ENCODE measurements at regions not wholly inside any gene's neighbourhood (a gene's known extent, or its start where the extent isn't known, plus 50 kb on each side); places are given as distances from the start of the nearest gene placed in this dataset.

DNA sequence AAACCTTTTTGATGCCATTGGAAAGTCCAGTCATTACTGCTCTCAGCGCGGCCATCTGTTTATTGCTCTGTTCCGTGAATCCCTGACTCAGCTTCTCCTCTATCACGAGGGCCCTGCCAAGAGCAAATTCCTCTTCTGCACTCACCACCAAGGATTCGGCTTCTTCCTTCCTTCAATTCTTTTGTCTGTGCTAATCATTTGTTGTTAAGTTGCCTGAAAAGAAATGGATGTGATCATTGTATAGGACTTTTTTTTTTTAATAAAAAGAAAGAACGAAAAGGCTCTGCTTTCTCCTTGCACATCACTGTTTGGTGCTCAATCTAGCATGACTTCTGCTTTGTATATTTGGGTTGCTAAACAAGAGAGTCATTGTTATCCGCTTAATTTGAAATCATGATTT lies 128.7 kb upstream of the PIK3R1 start:
- peaks cover 29% of the 10 kb centered on the region for H3K9me3 Mint-ChIP-seq
- H3K36me3 Mint-ChIP-seq = peaks cover 9% of the 10 kb centered on the region
- H3K27ac Mint-ChIP-seq = no peak overlapping the region
- DNase-seq (ENCODE audit: low spot score) (no peak), ATAC-seq (no peak)
- CTCF ChIA-PET = no interaction called here
- no peaks in the 10 kb centered on the region for H3K4me1 Mint-ChIP-seq
- no peaks in the 10 kb centered on the region for H3K27me3 Mint-ChIP-seq (ENCODE audit: low read depth)
- POLR2A ChIA-PET = no interaction called here
- TF ChIP-seq ZNF416 (CRISPR knock-in tag; IDR thresholded peaks at IDR 0.05) = no peak
- TF ChIP-seq ESRRA (CRISPR knock-in tag; IDR thresholded peaks at IDR 0.05; ENCODE audit: borderline replicate concordance) = no peak
- TF ChIP-seq ZNF671 (CRISPR knock-in tag; IDR thresholded peaks at IDR 0.05) = no peak
- TF ChIP-seq, protein P1, sequence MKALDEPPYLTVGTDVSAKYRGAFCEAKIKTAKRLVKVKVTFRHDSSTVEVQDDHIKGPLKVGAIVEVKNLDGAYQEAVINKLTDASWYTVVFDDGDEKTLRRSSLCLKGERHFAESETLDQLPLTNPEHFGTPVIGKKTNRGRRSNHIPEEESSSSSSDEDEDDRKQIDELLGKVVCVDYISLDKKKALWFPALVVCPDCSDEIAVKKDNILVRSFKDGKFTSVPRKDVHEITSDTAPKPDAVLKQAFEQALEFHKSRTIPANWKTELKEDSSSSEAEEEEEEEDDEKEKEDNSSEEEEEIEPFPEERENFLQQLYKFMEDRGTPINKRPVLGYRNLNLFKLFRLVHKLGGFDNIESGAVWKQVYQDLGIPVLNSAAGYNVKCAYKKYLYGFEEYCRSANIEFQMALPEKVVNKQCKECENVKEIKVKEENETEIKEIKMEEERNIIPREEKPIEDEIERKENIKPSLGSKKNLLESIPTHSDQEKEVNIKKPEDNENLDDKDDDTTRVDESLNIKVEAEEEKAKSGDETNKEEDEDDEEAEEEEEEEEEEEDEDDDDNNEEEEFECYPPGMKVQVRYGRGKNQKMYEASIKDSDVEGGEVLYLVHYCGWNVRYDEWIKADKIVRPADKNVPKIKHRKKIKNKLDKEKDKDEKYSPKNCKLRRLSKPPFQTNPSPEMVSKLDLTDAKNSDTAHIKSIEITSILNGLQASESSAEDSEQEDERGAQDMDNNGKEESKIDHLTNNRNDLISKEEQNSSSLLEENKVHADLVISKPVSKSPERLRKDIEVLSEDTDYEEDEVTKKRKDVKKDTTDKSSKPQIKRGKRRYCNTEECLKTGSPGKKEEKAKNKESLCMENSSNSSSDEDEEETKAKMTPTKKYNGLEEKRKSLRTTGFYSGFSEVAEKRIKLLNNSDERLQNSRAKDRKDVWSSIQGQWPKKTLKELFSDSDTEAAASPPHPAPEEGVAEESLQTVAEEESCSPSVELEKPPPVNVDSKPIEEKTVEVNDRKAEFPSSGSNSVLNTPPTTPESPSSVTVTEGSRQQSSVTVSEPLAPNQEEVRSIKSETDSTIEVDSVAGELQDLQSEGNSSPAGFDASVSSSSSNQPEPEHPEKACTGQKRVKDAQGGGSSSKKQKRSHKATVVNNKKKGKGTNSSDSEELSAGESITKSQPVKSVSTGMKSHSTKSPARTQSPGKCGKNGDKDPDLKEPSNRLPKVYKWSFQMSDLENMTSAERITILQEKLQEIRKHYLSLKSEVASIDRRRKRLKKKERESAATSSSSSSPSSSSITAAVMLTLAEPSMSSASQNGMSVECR (CRISPR knock-in tag; IDR thresholded peaks at IDR 0.05; ENCODE audit: borderline replicate concordance) = no peak
- no peak for TF ChIP-seq NR1H2 (CRISPR knock-in tag; IDR thresholded peaks at IDR 0.05)
- no peak overlapping the region for H3K4me3 Mint-ChIP-seq

DNA sequence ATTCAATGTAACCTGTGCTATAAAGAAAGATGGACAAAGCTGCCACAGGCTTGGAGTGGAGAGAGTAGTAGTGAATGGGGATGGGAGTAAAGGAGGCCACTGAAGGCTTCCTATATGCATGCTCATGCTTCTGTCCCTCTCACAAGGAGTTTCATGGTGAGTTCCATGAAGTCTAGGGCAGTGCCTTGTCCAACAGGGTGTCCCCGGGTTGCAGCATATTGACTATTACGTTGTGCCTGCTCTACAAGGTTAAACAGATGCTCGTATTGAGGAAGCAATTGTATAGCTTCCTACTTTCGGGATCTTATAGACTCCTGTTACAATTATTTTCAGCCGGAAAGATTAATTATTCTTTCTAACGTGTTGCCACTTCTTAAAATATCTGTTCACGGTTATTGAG lies 129.1 kb upstream of the PIK3R1 start:
- Mint-ChIP-seq H3K27me3 (ENCODE audit: low read depth) (no peaks in the 10 kb centered on the region), H3K36me3 (peaks cover 9% of the 10 kb centered on the region), H3K9me3 (peaks cover 29% of the 10 kb centered on the region), H3K4me1 (no peaks in the 10 kb centered on the region), H3K4me3 (no peak overlapping the region), H3K27ac (no peak overlapping the region)
- TF ChIP-seq MXD4 (CRISPR knock-in tag; IDR thresholded peaks at IDR 0.05; ENCODE audit: borderline replicate concordance) (no peak), ATF1 (CRISPR knock-in tag; IDR thresholded peaks at IDR 0.05) (no peak), TCF7 (CRISPR knock-in tag; IDR thresholded peaks at IDR 0.05; ENCODE audit: low read depth) (no peak), SMAD4 (CRISPR knock-in tag; IDR thresholded peaks at IDR 0.05) (no peak), NR2C2 (CRISPR knock-in tag; IDR thresholded peaks at IDR 0.05) (no peak), NFATC4 (CRISPR knock-in tag; IDR thresholded peaks at IDR 0.05) (no peak), IRF2 (CRISPR knock-in tag; IDR thresholded peaks at IDR 0.05; ENCODE audit: borderline replicate concordance, low read depth) (no peak), PRRX2 (CRISPR knock-in tag; IDR thresholded peaks at IDR 0.05) (no peak), ELF4 (CRISPR knock-in tag; IDR thresholded peaks at IDR 0.05; ENCODE audit: low read depth) (no peak), ZNF416 (CRISPR knock-in tag; IDR thresholded peaks at IDR 0.05) (no peak), TP53 (CRISPR knock-in tag; IDR thresholded peaks at IDR 0.05) (no peak)
- TF ChIP-seq, protein P2, sequence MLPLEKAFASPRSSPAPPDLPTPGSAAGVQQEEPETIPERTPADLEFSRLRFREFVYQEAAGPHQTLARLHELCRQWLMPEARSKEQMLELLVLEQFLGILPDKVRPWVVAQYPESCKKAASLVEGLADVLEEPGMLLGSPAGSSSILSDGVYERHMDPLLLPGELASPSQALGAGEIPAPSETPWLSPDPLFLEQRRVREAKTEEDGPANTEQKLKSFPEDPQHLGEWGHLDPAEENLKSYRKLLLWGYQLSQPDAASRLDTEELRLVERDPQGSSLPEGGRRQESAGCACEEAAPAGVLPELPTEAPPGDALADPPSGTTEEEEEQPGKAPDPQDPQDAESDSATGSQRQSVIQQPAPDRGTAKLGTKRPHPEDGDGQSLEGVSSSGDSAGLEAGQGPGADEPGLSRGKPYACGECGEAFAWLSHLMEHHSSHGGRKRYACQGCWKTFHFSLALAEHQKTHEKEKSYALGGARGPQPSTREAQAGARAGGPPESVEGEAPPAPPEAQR (CRISPR knock-in tag; IDR thresholded peaks at IDR 0.05) = no peak
- TF ChIP-seq, protein P3, sequence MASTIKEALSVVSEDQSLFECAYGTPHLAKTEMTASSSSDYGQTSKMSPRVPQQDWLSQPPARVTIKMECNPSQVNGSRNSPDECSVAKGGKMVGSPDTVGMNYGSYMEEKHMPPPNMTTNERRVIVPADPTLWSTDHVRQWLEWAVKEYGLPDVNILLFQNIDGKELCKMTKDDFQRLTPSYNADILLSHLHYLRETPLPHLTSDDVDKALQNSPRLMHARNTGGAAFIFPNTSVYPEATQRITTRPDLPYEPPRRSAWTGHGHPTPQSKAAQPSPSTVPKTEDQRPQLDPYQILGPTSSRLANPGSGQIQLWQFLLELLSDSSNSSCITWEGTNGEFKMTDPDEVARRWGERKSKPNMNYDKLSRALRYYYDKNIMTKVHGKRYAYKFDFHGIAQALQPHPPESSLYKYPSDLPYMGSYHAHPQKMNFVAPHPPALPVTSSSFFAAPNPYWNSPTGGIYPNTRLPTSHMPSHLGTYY (CRISPR knock-in tag; IDR thresholded peaks at IDR 0.05) = no peak
- TF ChIP-seq, protein P4, sequence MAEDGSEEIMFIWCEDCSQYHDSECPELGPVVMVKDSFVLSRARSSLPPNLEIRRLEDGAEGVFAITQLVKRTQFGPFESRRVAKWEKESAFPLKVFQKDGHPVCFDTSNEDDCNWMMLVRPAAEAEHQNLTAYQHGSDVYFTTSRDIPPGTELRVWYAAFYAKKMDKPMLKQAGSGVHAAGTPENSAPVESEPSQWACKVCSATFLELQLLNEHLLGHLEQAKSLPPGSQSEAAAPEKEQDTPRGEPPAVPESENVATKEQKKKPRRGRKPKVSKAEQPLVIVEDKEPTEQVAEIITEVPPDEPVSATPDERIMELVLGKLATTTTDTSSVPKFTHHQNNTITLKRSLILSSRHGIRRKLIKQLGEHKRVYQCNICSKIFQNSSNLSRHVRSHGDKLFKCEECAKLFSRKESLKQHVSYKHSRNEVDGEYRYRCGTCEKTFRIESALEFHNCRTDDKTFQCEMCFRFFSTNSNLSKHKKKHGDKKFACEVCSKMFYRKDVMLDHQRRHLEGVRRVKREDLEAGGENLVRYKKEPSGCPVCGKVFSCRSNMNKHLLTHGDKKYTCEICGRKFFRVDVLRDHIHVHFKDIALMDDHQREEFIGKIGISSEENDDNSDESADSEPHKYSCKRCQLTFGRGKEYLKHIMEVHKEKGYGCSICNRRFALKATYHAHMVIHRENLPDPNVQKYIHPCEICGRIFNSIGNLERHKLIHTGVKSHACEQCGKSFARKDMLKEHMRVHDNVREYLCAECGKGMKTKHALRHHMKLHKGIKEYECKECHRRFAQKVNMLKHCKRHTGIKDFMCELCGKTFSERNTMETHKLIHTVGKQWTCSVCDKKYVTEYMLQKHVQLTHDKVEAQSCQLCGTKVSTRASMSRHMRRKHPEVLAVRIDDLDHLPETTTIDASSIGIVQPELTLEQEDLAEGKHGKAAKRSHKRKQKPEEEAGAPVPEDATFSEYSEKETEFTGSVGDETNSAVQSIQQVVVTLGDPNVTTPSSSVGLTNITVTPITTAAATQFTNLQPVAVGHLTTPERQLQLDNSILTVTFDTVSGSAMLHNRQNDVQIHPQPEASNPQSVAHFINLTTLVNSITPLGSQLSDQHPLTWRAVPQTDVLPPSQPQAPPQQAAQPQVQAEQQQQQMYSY (CRISPR knock-in tag; IDR thresholded peaks at IDR 0.05) = no peak
- TF ChIP-seq, protein P5, sequence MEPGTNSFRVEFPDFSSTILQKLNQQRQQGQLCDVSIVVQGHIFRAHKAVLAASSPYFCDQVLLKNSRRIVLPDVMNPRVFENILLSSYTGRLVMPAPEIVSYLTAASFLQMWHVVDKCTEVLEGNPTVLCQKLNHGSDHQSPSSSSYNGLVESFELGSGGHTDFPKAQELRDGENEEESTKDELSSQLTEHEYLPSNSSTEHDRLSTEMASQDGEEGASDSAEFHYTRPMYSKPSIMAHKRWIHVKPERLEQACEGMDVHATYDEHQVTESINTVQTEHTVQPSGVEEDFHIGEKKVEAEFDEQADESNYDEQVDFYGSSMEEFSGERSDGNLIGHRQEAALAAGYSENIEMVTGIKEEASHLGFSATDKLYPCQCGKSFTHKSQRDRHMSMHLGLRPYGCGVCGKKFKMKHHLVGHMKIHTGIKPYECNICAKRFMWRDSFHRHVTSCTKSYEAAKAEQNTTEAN (CRISPR knock-in tag; IDR thresholded peaks at IDR 0.05) = no peak
- CTCF ChIA-PET = no interaction called here
- ATAC-seq (no peak), DNase-seq (ENCODE audit: low spot score) (no peak)
- POLR2A ChIA-PET = no interaction called here

Data from WTC11 (cell line).